GM12864 (cell line): ENCODE measurements at regions not wholly inside any gene's neighbourhood (a gene's known extent, or its start where the extent isn't known, plus 50 kb on each side); places are given as distances from the start of the nearest gene placed in this dataset.

ENCODE experiments used
- DNase-seq: peaks from one replicate; pipeline ENCODE4 v3.0.0-alpha.2; 2011; ENCODE audit warnings: low read depth
- H3K4me3 ChIP-seq: 2 replicates; pipeline ENCODE4 v1.5.1; 2011; ENCODE audit warnings: mild to moderate bottlenecking, low read depth, low read length, control low read depth
- TF ChIP-seq, protein P1 (sequence below): IDR thresholded peaks from 2 replicates; pipeline ENCODE4 v1.5.1; 2011; ENCODE audit warnings: low read depth, mild to moderate bottlenecking, moderate library complexity, low read length, control low read depth, inconsistent platforms; ENCODE audit errors: missing control alignments

DNA sequence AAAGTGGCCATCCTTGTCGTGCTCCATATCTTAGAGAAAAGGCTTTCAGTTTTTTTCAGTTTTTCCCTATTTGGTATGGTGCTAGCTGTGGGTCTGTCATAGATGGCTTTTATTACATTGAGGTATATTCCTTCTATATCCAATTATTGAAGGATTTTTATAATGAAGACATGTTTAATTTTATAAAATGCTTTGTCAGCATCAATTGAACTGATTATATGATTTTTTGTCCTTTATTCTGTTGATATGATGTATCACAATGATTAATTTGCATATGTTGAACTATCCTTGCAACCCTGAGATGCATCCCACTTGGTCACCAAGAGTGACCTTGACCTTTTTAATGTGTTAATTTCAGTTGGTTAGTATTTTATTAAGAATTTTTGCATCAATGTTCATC, 55.1 kb upstream of the VGLL2 start:
- no peak overlapping the region for H3K4me3 ChIP-seq
- DNase-seq: no peak
- TF ChIP-seq, protein P1, sequence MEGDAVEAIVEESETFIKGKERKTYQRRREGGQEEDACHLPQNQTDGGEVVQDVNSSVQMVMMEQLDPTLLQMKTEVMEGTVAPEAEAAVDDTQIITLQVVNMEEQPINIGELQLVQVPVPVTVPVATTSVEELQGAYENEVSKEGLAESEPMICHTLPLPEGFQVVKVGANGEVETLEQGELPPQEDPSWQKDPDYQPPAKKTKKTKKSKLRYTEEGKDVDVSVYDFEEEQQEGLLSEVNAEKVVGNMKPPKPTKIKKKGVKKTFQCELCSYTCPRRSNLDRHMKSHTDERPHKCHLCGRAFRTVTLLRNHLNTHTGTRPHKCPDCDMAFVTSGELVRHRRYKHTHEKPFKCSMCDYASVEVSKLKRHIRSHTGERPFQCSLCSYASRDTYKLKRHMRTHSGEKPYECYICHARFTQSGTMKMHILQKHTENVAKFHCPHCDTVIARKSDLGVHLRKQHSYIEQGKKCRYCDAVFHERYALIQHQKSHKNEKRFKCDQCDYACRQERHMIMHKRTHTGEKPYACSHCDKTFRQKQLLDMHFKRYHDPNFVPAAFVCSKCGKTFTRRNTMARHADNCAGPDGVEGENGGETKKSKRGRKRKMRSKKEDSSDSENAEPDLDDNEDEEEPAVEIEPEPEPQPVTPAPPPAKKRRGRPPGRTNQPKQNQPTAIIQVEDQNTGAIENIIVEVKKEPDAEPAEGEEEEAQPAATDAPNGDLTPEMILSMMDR: no peak

DNA sequence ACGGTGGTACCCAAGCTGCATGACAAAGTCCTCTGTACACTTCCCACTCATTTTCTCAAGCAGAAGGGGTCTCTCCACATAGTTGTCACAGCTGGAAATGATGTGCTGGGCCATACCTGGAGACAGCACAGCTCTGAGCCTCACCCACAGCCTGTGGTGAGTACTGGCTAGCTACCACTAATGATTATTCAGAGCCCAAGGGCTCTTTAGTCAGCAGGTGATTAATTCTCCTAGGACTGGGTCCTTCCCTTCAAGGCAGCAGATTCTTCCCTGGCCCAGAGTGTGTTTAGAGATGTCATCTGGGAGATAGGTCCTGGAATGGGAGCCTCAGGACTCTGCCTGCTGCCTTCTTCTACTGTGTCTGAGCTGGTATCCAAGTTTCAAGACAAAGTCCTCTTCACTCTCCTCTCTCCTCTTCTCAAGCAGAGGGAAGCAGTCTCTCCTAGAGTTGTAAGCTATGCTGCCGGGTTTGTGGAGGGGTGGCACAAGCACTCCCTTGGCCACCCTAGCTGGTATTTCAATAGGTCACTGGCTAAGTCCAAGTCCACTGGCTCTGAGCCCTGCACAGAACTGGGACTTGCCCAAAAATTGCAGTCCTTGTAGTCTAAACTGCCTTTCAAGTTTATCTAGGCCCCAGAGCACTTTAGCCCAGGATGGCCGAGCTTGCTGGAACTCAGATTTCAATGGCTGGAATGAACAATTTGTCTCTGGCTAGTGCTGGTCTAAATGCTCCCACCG, 49.8 kb upstream of the VGLL2 start:
- TF ChIP-seq, protein P1: no peak
- no peak for DNase-seq
- no peak overlapping the region for H3K4me3 ChIP-seq
